PC-9 (cell line): ENCODE measurements at regions not wholly inside any gene's neighbourhood (a gene's known extent, or its start where the extent isn't known, plus 50 kb on each side); places are given as distances from the start of the nearest gene placed in this dataset.

ENCODE experiments used
- CTCF ChIP-seq: fragments of 200-600 bp; sonication (generic); conservative IDR thresholded peaks from 2 replicates; pipeline ENCODE4 v1.6.1; 2017; ENCODE audit warnings: mixed run types, antibody characterized with exemption, mild to moderate bottlenecking, moderate library complexity
- EZH2 ChIP-seq: fragments of 200-600 bp; sonication (generic); IDR thresholded peaks from 2 replicates; pipeline ENCODE4 v1.8.0; 2017; ENCODE audit warnings: antibody characterized with exemption, low read depth

GRCh38 chr4:96035727-96036126 is 195.8 kb downstream of the PDHA2 start:
- TF ChIP-seq CTCF = peak; percentile 30; the same call in 1 of the 2 replicates
- no peak for TF ChIP-seq EZH2
